OCI-LY1 (cell line): ENCODE measurements at regions not wholly inside any gene's neighbourhood (a gene's known extent, or its start where the extent isn't known, plus 50 kb on each side); places are given as distances from the start of the nearest gene placed in this dataset.

Source experiments
- H2AFZ ChIP-seq: fragments of 200-600 bp; sonication (generic), shearing (Covaris generic); 2 replicates; pipeline ENCODE4 v1.6.0; 2014; ENCODE audit warnings: antibody characterized with exemption, mild to moderate bottlenecking, low read length
- H3F3A ChIP-seq: fragments of 200-600 bp; sonication (generic), shearing (Covaris generic); 2 replicates; pipeline ENCODE4 v1.6.0; 2014; ENCODE audit warnings: mild to moderate bottlenecking, antibody characterized with exemption, low read length, moderate library complexity; ENCODE audit not compliant: insufficient read depth
- H3K27ac ChIP-seq: fragments of 200-600 bp; sonication (generic); 2 replicates; pipeline ENCODE4 v1.5.1; 2014; ENCODE audit warnings: low read length, mixed run types, mild to moderate bottlenecking, low read depth; ENCODE audit not compliant: poor library complexity, severe bottlenecking
- H3K27me3 ChIP-seq: fragments of 200-600 bp; sonication (generic); 2 replicates; pipeline ENCODE4 v1.6.0; 2014; ENCODE audit warnings: antibody characterized with exemption, mild to moderate bottlenecking, low read length, moderate library complexity; ENCODE audit not compliant: insufficient read depth
- H3K36me3 ChIP-seq: fragments of 200-600 bp; sonication (generic); 2 replicates; pipeline ENCODE4 v1.6.1; 2014; ENCODE audit warnings: mild to moderate bottlenecking, antibody characterized with exemption, low read length, moderate library complexity, mixed read lengths; ENCODE audit not compliant: insufficient read depth
- H3K4me1 ChIP-seq: fragments of 200-600 bp; sonication (generic); 2 replicates; pipeline ENCODE4 v1.5.1; 2014; ENCODE audit warnings: mild to moderate bottlenecking, low read length, moderate library complexity; ENCODE audit not compliant: insufficient read depth, severe bottlenecking
- H3K4me2 ChIP-seq: fragments of 200-600 bp; sonication (generic), shearing (Covaris generic); 2 replicates; pipeline ENCODE4 v1.6.1; 2014; ENCODE audit warnings: low read length
- H3K4me3 ChIP-seq: fragments of 200-600 bp; sonication (generic); 2 replicates; pipeline ENCODE4 v1.5.1; 2014; ENCODE audit warnings: low read length, low read depth, mild to moderate bottlenecking, mixed read lengths; ENCODE audit not compliant: poor library complexity, severe bottlenecking
- H3K79me2 ChIP-seq: fragments of 200-600 bp; shearing (Covaris generic); 2 replicates; pipeline ENCODE4 v1.6.1; 2016; ENCODE audit warnings: mixed run types, low read length, mixed read lengths; ENCODE audit not compliant: insufficient read depth
- H3K9ac ChIP-seq: fragments of 200-600 bp; sonication (generic), shearing (Covaris generic); 2 replicates; pipeline ENCODE4 v1.6.1; 2014; ENCODE audit warnings: mild to moderate bottlenecking, low read length, mixed read lengths
- H3K9me2 ChIP-seq: fragments of 200-600 bp; sonication (generic), shearing (Covaris generic); 2 replicates; pipeline ENCODE4 v1.6.1; 2014; ENCODE audit warnings: low read depth, mild to moderate bottlenecking, low read length, mixed read lengths
- H3K9me3 ChIP-seq: fragments of 200-600 bp; shearing (Covaris generic); 2 replicates; pipeline ENCODE4 v1.6.1; 2014; ENCODE audit warnings: low read length, mixed read lengths
- H4K20me1 ChIP-seq: fragments of 200-600 bp; sonication (generic), shearing (Covaris generic); 2 replicates; pipeline ENCODE4 v1.6.0; 2016; ENCODE audit warnings: mild to moderate bottlenecking, low read length; ENCODE audit not compliant: insufficient read depth
- CTCF ChIP-seq: fragments of 200-600 bp; sonication (generic), shearing (Covaris generic); IDR thresholded peaks from 2 replicates; pipeline ENCODE4 v1.5.1; 2017; ENCODE audit warnings: mild to moderate bottlenecking, antibody characterized with exemption, low read length, moderate library complexity, mixed read lengths
- EZH2 ChIP-seq: fragments of 200-600 bp; sonication (generic), shearing (Covaris generic); IDR thresholded peaks from 2 replicates; pipeline ENCODE4 v1.8.0; 2017; ENCODE audit warnings: borderline replicate concordance, mixed run types, mild to moderate bottlenecking, antibody characterized with exemption, low read length, moderate library complexity, mixed read lengths

GRCh38 chr21:35833991-35834390 is 226.3 kb downstream of the SETD4 start:
- no peaks in the 10 kb centered on the region; the same call in 1 of the 2 replicates for H3K27me3 ChIP-seq
- H3K9me3 ChIP-seq: no peaks in the 10 kb centered on the region
- H3K36me3 ChIP-seq: no peaks in the 10 kb centered on the region
- H4K20me1 ChIP-seq: no peaks in the 10 kb centered on the region
- no peaks in the 10 kb centered on the region for H3K79me2 ChIP-seq
- H3K4me2 ChIP-seq: no peak overlapping the region
- no peak overlapping the region for H3K27ac ChIP-seq
- no peak for TF ChIP-seq CTCF
- TF ChIP-seq EZH2: no peak
- H3K4me3 ChIP-seq: no peak overlapping the region
- H2AFZ ChIP-seq: no peak overlapping the region
- H3F3A ChIP-seq: no peaks in the 10 kb centered on the region
- H3K9me2 ChIP-seq: no peaks in the 10 kb centered on the region
- no peak overlapping the region for H3K9ac ChIP-seq
- H3K4me1 ChIP-seq: no peaks in the 10 kb centered on the region

- Histone ChIP-seq H3F3A (no peaks in the 10 kb centered on the region), H3K9ac (no peak overlapping the region), H3K27me3 (no peaks in the 10 kb centered on the region; the same call in 1 of the 2 replicates), H3K9me2 (no peaks in the 10 kb centered on the region), H3K36me3 (no peaks in the 10 kb centered on the region), H3K79me2 (no peaks in the 10 kb centered on the region), H3K4me3 (no peak overlapping the region), H3K4me2 (no peak overlapping the region), H2AFZ (no peak overlapping the region), H4K20me1 (no peaks in the 10 kb centered on the region), H3K9me3 (no peaks in the 10 kb centered on the region), H3K27ac (no peak overlapping the region), H3K4me1 (no peaks in the 10 kb centered on the region)
- TF ChIP-seq EZH2: no peak
- no peak for TF ChIP-seq CTCF
These were observed 226.9 kb downstream of the SETD4 start for GRCh38 chr21:35833388-35833787.

GRCh38 chr21:35831230-35831629 is 229.1 kb downstream of the SETD4 start:
- Histone ChIP-seq H3K27me3 (no peaks in the 10 kb centered on the region; the same call in 1 of the 2 replicates), H3K4me1 (no peaks in the 10 kb centered on the region), H2AFZ (no peak overlapping the region), H3K79me2 (no peaks in the 10 kb centered on the region), H3K27ac (no peak overlapping the region), H3K9me3 (no peaks in the 10 kb centered on the region), H3K36me3 (no peaks in the 10 kb centered on the region), H3K4me2 (no peak overlapping the region), H3F3A (no peaks in the 10 kb centered on the region), H3K9me2 (no peaks in the 10 kb centered on the region), H3K9ac (no peak overlapping the region), H4K20me1 (no peaks in the 10 kb centered on the region), H3K4me3 (no peak overlapping the region)
- TF ChIP-seq EZH2 (no peak), CTCF (no peak)
